Bronchial epithelial cell (primary cell): ENCODE measurements at regions not wholly inside any gene's neighbourhood (a gene's known extent, or its start where the extent isn't known, plus 50 kb on each side); places are given as distances from the start of the nearest gene placed in this dataset.

Experiments
- DNase-seq: peaks from one replicate; pipeline ENCODE4 v3.0.0-alpha.2; 2010; ENCODE audit warnings: low read depth
- FAIRE-seq: peaks from 2 replicates; lab custom pipeline; 2011; peaks lifted over from hg19 to GRCh38; lab: Jason Lieb, UNC
- H3K27me3 ChIP-seq: 2 replicates; pipeline ENCODE4 v1.5.1; 2011; ENCODE audit warnings: low read length; ENCODE audit not compliant: control insufficient read depth, insufficient read depth
- H3K36me3 ChIP-seq: 2 replicates; pipeline ENCODE4 v1.5.1; 2011; ENCODE audit warnings: low read length; ENCODE audit not compliant: control insufficient read depth, insufficient read depth
- H3K4me3 ChIP-seq: 2 replicates; pipeline ENCODE4 v1.5.1; 2011; ENCODE audit warnings: mild to moderate bottlenecking, low read depth, low read length, control low read depth
- CTCF ChIP-seq: IDR thresholded peaks from 2 replicates; pipeline ENCODE4 v1.5.1; 2011; ENCODE audit warnings: mild to moderate bottlenecking, moderate library complexity, low read length, control low read depth, inconsistent platforms; ENCODE audit not compliant: insufficient read depth, severe bottlenecking

DNA sequence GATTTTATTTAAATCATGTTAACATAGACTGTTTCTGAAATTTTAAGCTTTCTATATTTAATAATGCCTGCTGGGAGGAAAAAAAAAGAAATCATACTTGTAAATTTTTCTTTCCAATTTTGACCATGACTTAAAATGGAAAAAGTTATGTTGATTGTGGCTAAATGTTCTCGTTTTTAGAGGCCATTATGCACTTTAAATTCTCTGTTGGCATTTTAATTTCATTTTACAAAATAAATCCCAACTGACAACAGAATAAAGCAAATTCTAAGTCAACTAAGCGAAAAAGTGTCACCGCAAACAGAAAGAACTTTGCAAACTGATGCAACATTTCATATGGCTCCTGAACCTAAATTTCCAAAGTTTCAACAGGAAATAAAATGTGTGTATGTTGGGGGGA is 74.8 kb upstream of the G2E3 start:
- no peak for TF ChIP-seq CTCF
- FAIRE-seq = no peak
- Histone ChIP-seq H3K27me3 (no peaks in the 10 kb centered on the region), H3K36me3 (no peaks in the 10 kb centered on the region), H3K4me3 (no peak overlapping the region)
- no peak for DNase-seq

DNA sequence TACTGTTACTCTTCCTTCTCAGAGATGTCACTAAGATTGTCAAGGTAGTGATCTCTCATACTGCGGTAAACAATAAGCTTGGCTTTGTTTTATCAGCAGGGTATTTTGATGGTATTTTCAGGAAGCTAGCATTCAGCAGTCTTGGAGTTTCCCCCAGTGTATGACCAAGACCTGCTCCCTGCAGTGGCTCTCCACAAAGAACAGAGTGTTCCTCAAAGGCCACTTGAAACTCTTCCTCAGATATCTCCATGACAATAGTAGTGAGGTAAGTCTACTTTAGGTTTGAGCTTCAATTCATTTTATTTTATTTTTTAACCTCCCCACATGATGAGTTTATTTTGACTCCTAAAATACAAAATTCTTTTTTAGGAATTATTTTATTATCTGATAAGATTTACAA is 74.0 kb upstream of the G2E3 start:
- H3K36me3 ChIP-seq = no peaks in the 10 kb centered on the region
- no peak for TF ChIP-seq CTCF
- H3K4me3 ChIP-seq = no peak overlapping the region
- no peaks in the 10 kb centered on the region for H3K27me3 ChIP-seq
- no peak for DNase-seq
- FAIRE-seq = no peak

DNA sequence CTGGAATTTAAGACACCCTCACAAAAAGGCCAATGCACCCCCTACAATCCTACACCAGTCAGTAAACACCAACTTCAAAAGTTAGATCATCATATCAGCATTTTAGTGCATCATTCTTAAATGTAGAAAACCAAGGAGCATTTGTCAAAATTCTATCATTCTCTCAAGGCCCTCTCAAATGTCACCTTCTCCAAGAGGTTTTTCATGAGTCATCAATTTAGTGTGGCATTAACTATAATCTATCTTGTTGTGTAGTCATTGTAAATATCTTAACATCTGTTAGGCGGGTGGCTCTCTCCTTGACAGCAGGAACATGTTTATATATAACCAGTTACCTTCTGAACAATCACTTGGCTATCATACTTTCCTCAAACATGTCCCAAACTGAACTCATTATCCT is 62.1 kb upstream of the G2E3 start:
- no peak for TF ChIP-seq CTCF
- H3K36me3 ChIP-seq = no peaks in the 10 kb centered on the region
- no peaks in the 10 kb centered on the region for H3K27me3 ChIP-seq
- DNase-seq (no peak), FAIRE-seq (no peak)
- no peak overlapping the region for H3K4me3 ChIP-seq

- DNase-seq = no peak
- no peaks in the 10 kb centered on the region for H3K36me3 ChIP-seq
- no peaks in the 10 kb centered on the region for H3K27me3 ChIP-seq
- TF ChIP-seq CTCF = no peak
- H3K4me3 ChIP-seq = no peak overlapping the region
- FAIRE-seq = no peak
These were observed 59.6 kb upstream of the G2E3 start for GRCh38 chr14:30499358-30499757.

GRCh38 chr14:30500222-30500621 is 58.7 kb upstream of the G2E3 start:
- FAIRE-seq (no peak), DNase-seq (no peak)
- no peaks in the 10 kb centered on the region for H3K27me3 ChIP-seq
- TF ChIP-seq CTCF = no peak
- H3K4me3 ChIP-seq = no peak overlapping the region
- H3K36me3 ChIP-seq = no peaks in the 10 kb centered on the region

DNA sequence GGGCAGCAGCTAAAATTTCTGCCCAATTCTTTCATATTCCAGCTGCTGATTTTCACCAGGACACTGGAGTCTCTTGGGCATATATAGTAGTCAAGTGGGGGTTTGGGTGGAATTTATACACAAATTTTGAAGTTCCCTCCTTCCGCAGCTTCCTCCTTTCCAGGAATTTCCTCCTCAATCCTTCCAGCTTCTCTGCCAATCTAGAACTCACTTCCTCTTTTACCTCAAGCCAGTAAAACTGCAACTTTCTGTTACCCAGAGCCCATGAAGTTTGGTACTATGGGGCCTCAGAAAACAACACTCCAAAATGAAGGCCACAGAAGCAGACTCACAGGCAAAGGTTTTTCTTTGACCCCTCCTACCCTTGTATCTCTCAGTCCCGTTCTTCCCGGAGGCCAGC is 51.7 kb upstream of the G2E3 start:
- TF ChIP-seq CTCF = no peak
- H3K4me3 ChIP-seq = no peak overlapping the region
- no peaks in the 10 kb centered on the region for H3K36me3 ChIP-seq
- H3K27me3 ChIP-seq = no peaks in the 10 kb centered on the region
- FAIRE-seq = no peak
- no peak for DNase-seq
